Endodermal cell (in vitro differentiated cells): ENCODE measurements at regions not wholly inside any gene's neighbourhood (a gene's known extent, or its start where the extent isn't known, plus 50 kb on each side); places are given as distances from the start of the nearest gene placed in this dataset.

ENCODE experiments used
- DNase-seq: peaks from one replicate; pipeline ENCODE4 v3.0.0-alpha.2; 2017
- H3K27ac ChIP-seq: 2 replicates; pipeline ENCODE4 v1.5.1; 2013; ENCODE audit warnings: mild to moderate bottlenecking, low read depth, low read length, moderate library complexity
- H3K27me3 ChIP-seq: 2 replicates; pipeline ENCODE4 v1.6.1; 2013; ENCODE audit warnings: mild to moderate bottlenecking, low read length, moderate library complexity; ENCODE audit not compliant: insufficient read depth, control insufficient read depth, poor library complexity, severe bottlenecking
- H3K36me3 ChIP-seq: 2 replicates; pipeline ENCODE4 v1.7.0; 2013; ENCODE audit warnings: mild to moderate bottlenecking, low read length, moderate library complexity; ENCODE audit not compliant: control insufficient read depth, insufficient read depth
- H3K4me1 ChIP-seq: one replicate; pipeline ENCODE4 v1.7.0; 2013; ENCODE audit warnings: low read length; ENCODE audit not compliant: control insufficient read depth, insufficient read depth
- H3K4me3 ChIP-seq: 2 replicates; pipeline ENCODE4 v1.5.1; 2013; ENCODE audit warnings: mild to moderate bottlenecking, low read length, moderate library complexity
- H3K9ac ChIP-seq: 2 replicates; pipeline ENCODE4 v1.6.1; 2013; ENCODE audit warnings: mild to moderate bottlenecking, low read length, moderate library complexity; ENCODE audit not compliant: poor library complexity, severe bottlenecking; ENCODE audit errors: extremely low read depth
- H3K9me3 ChIP-seq: 2 replicates; pipeline ENCODE4 v1.6.1; 2013; ENCODE audit warnings: mild to moderate bottlenecking, low read length, moderate library complexity; ENCODE audit not compliant: control insufficient read depth
- H3K27ac Mint-ChIP-seq: 2 replicates; pipeline ENCODE4 v1.8.0; 2020; ENCODE audit warnings: mixed read lengths
- H3K27me3 Mint-ChIP-seq: 2 replicates; pipeline ENCODE4 v1.8.0; 2021; ENCODE audit warnings: mild to moderate bottlenecking, mixed read lengths; ENCODE audit not compliant: insufficient read depth
- H3K36me3 Mint-ChIP-seq: 2 replicates; pipeline ENCODE4 v1.8.0; 2020; ENCODE audit warnings: low read depth, mixed read lengths
- H3K4me1 Mint-ChIP-seq: 2 replicates; pipeline ENCODE4 v1.8.0; 2020; ENCODE audit warnings: mixed read lengths
- H3K4me3 Mint-ChIP-seq: 2 replicates; pipeline ENCODE4 v1.8.0; 2020; ENCODE audit warnings: mild to moderate bottlenecking, moderate library complexity, mixed read lengths
- H3K9me3 Mint-ChIP-seq: 2 replicates; pipeline ENCODE4 v1.8.0; 2020; ENCODE audit warnings: mild to moderate bottlenecking, mixed read lengths
- WGBS, 2 experiments: methylation state at CpG; one replicate each; pipeline versions ENCODE4 v1.1.5 to v1.1.7; 2013; ENCODE audit warnings: missing lambda C conversion rate in 2 of 2, mixed read lengths in 1 of 2; ENCODE audit not compliant: insufficient coverage in 1 of 2, insufficient read length in 1 of 2; 5-methylcytosine and 5-hydroxymethylcytosine counted together
- TF ChIP-seq, protein P1 (sequence below): fragments of 200-600 bp; sonication (generic); conservative IDR thresholded peaks from 2 replicates; pipeline ENCODE4 v1.5.0; 2021; ENCODE audit warnings: antibody characterized with exemption, mild to moderate bottlenecking

DNA sequence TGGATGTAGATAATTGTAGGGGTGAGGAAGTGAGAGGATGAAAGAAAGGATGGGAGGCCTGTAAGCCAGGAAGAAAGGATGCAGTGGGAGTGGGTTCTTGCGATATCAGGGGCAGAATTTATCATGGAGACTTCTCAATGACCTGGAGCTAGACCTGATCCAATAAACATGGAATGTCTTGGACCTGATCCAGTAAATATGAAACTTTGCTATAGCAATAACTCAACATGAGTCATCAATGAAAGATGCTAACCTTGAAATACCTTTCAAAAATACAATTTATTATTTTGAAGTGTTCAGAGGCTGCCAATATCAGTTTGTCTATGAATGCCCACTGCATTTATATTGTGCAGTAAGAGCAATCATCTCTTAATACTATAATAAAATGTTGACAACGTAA lies 279.5 kb downstream of the POU4F1 start:
- H3K27me3 Mint-ChIP-seq, result peaks cover 3% of the 10 kb centered on the region
- Histone ChIP-seq H3K9ac (no peak overlapping the region), H3K4me1 (no peaks in the 10 kb centered on the region), H3K27me3 (no peaks in the 10 kb centered on the region), H3K9me3 (no peaks in the 10 kb centered on the region), H3K36me3 (no peaks in the 10 kb centered on the region), H3K27ac (no peak overlapping the region), H3K4me3 (no peak overlapping the region)
- TF ChIP-seq, protein P1, sequence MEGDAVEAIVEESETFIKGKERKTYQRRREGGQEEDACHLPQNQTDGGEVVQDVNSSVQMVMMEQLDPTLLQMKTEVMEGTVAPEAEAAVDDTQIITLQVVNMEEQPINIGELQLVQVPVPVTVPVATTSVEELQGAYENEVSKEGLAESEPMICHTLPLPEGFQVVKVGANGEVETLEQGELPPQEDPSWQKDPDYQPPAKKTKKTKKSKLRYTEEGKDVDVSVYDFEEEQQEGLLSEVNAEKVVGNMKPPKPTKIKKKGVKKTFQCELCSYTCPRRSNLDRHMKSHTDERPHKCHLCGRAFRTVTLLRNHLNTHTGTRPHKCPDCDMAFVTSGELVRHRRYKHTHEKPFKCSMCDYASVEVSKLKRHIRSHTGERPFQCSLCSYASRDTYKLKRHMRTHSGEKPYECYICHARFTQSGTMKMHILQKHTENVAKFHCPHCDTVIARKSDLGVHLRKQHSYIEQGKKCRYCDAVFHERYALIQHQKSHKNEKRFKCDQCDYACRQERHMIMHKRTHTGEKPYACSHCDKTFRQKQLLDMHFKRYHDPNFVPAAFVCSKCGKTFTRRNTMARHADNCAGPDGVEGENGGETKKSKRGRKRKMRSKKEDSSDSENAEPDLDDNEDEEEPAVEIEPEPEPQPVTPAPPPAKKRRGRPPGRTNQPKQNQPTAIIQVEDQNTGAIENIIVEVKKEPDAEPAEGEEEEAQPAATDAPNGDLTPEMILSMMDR, result no peak
- H3K4me1 Mint-ChIP-seq, result no peaks in the 10 kb centered on the region
- H3K36me3 Mint-ChIP-seq, result no peaks in the 10 kb centered on the region
- WGBS, 2 experiments, result 87 to 100% methylated on average over 1 of the region's 2 CpGs
- DNase-seq, result no peak
- no peaks in the 10 kb centered on the region for H3K9me3 Mint-ChIP-seq
- no peak overlapping the region for H3K4me3 Mint-ChIP-seq
- no peak overlapping the region for H3K27ac Mint-ChIP-seq

DNA sequence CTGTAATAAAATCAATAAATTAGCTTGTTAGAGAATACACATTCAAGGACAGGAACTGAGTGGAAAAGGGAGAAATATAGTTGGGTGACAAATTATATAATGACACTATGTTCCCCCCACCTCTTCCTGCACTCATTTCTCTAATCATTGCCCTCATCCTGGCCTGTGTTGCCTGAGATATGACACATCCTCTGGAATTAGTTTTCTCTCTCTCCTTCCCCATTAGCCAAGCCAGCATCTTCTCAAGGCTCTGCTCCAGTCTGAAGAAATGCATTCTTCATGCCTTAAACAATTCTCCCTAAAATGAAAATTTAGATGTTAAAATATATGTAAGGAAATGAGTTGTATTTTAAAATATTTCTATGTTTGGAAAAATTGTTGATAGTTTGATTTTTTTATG lies 280.3 kb downstream of the POU4F1 start:
- Histone ChIP-seq H3K4me3 (no peak overlapping the region), H3K36me3 (no peaks in the 10 kb centered on the region), H3K9ac (no peak overlapping the region), H3K4me1 (no peaks in the 10 kb centered on the region), H3K27me3 (no peaks in the 10 kb centered on the region), H3K9me3 (no peaks in the 10 kb centered on the region), H3K27ac (no peak overlapping the region)
- no peak overlapping the region for H3K4me3 Mint-ChIP-seq
- no peaks in the 10 kb centered on the region for H3K36me3 Mint-ChIP-seq
- peaks cover 3% of the 10 kb centered on the region for H3K27me3 Mint-ChIP-seq
- no peaks in the 10 kb centered on the region for H3K9me3 Mint-ChIP-seq
- no peak for DNase-seq
- no peak overlapping the region for H3K27ac Mint-ChIP-seq
- no peaks in the 10 kb centered on the region for H3K4me1 Mint-ChIP-seq
- TF ChIP-seq, protein P1, result no peak

DNA sequence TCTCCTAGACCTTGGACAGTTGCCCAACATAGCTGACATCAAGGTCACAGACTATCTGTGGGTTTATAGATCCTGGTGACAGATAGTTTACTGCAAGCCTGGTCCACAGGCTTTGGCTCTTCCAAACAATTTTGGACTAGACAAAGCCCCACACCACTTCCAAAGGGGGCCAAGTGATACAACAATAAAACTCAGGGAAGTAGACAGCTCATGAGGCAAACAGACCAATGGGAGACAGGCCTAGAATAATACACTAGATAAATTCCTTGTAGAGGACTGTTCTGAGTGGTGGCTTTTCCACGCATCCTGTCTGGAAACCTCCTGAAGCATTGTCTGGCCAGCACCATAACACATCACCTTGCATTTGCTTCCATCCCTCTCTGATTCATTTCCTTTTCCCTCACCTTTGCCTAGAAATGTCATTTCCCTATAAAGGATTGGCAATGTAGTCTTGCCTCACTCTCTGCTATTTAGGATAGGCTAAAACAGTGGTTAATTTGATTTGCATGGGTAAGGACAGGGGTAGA lies 284.2 kb downstream of the POU4F1 start:
- no peak overlapping the region for H3K27ac Mint-ChIP-seq
- 97% methylated on average over 1 of the region's 1 CpG; no CpG with 5 or more reads in 1 of the 2 experiments for WGBS, 2 experiments
- Histone ChIP-seq H3K9ac (no peak overlapping the region), H3K36me3 (no peaks in the 10 kb centered on the region), H3K4me3 (no peak overlapping the region), H3K27ac (no peak overlapping the region), H3K9me3 (no peaks in the 10 kb centered on the region), H3K27me3 (no peaks in the 10 kb centered on the region), H3K4me1 (no peaks in the 10 kb centered on the region)
- H3K36me3 Mint-ChIP-seq, result no peaks in the 10 kb centered on the region
- TF ChIP-seq, protein P1, result no peak
- DNase-seq, result no peak
- no peaks in the 10 kb centered on the region for H3K9me3 Mint-ChIP-seq
- H3K4me1 Mint-ChIP-seq, result no peaks in the 10 kb centered on the region
- no peaks in the 10 kb centered on the region for H3K27me3 Mint-ChIP-seq
- H3K4me3 Mint-ChIP-seq, result no peak overlapping the region
